ENCODE measurements at regions not wholly inside any gene's neighbourhood (a gene's known extent, or its start where the extent isn't known, plus 50 kb on each side); places are given as distances from the start of the nearest gene placed in this dataset.

- no peak for DNase-seq
Measured at GRCh38 chr10:28054228-28054860, 55.5 kb upstream of the ODAD2 start.

GRCh38 chr10:28049286-28049685, 50.4 kb upstream of the ODAD2 start:
- DNase-seq, result no peak
